Smooth muscle cell (in vitro differentiated cells): ENCODE measurements at regions not wholly inside any gene's neighbourhood (a gene's known extent, or its start where the extent isn't known, plus 50 kb on each side); places are given as distances from the start of the nearest gene placed in this dataset.
"Not testable (repeated sequence)": the region's sequence is repeated elsewhere in the genome, so short reads cannot be mapped to it uniquely, and the experiment has no call there.

Experiments used
- DNase-seq: peaks from one replicate; lab custom pipeline; 2025; ENCODE audit not compliant: unreplicated experiment; lab: John Stamatoyannopoulos, UW
- H2AFZ ChIP-seq: fragments of 200-600 bp; sonication (generic); 2 replicates; pipeline ENCODE4 v1.6.0; 2016; ENCODE audit warnings: antibody characterized with exemption, low read depth, mild to moderate bottlenecking
- H3F3A ChIP-seq: fragments of 200-600 bp; sonication (generic); 2 replicates; pipeline ENCODE4 v1.6.0; 2017; ENCODE audit warnings: antibody characterized with exemption, low read depth
- H3K27ac ChIP-seq: fragments of 200-600 bp; sonication (generic); 2 replicates; pipeline ENCODE4 v1.5.1; 2016; ENCODE audit warnings: low read depth, mild to moderate bottlenecking
- H3K27me3 ChIP-seq: fragments of 200-600 bp; sonication (generic); 2 replicates; pipeline ENCODE4 v1.6.1; 2016; ENCODE audit warnings: low read depth, mild to moderate bottlenecking
- H3K36me3 ChIP-seq: fragments of 200-600 bp; sonication (generic); 2 replicates; pipeline ENCODE4 v1.5.1; 2016; ENCODE audit warnings: low read depth
- H3K4me1 ChIP-seq: fragments of 200-600 bp; sonication (generic); 2 replicates; pipeline ENCODE4 v1.5.1; 2016; ENCODE audit warnings: low read depth
- H3K4me2 ChIP-seq: fragments of 200-600 bp; sonication (generic); 2 replicates; pipeline ENCODE4 v1.6.0; 2016; ENCODE audit warnings: mild to moderate bottlenecking
- H3K4me3 ChIP-seq: fragments of 200-600 bp; sonication (generic); 2 replicates; pipeline ENCODE4 v1.5.1; 2016; ENCODE audit warnings: mild to moderate bottlenecking
- H3K79me2 ChIP-seq: fragments of 200-600 bp; sonication (generic); 2 replicates; pipeline ENCODE4 v1.6.0; 2016; ENCODE audit warnings: low read depth, mild to moderate bottlenecking
- H3K9ac ChIP-seq: fragments of 200-600 bp; sonication (generic); 2 replicates; pipeline ENCODE4 v1.6.0; 2016; ENCODE audit warnings: low read depth
- H3K9me3 ChIP-seq: fragments of 200-600 bp; sonication (generic); replicated peaks from 2 replicates; pipeline ENCODE4 v1.5.1; 2016; ENCODE audit warnings: low read depth
- H4K20me1 ChIP-seq: fragments of 200-600 bp; sonication (generic); 2 replicates; pipeline ENCODE4 v1.6.0; 2016; ENCODE audit warnings: low read depth
- WGBS: methylation state at CpG from one replicate; pipeline ENCODE4 v1.1.7; 2016; ENCODE audit warnings: low lambda C conversion rate; 5-methylcytosine and 5-hydroxymethylcytosine counted together

GRCh38 chr2:87566531-87566930 is 181.4 kb upstream of the PLGLB2 start:
- WGBS, result 99% methylated on average over 3 of the region's 3 CpGs
- not testable (repeated sequence) for H3K27ac ChIP-seq, H3K9ac ChIP-seq, DNase-seq, H3K79me2 ChIP-seq, H2AFZ ChIP-seq, H3K4me3 ChIP-seq, H3F3A ChIP-seq, H3K36me3 ChIP-seq, H3K4me1 ChIP-seq, H3K27me3 ChIP-seq, H4K20me1 ChIP-seq, H3K9me3 ChIP-seq, H3K4me2 ChIP-seq

GRCh38 chr2:87567093-87567492 is 180.8 kb upstream of the PLGLB2 start:
- H3F3A ChIP-seq, H3K4me3 ChIP-seq, H2AFZ ChIP-seq, H3K79me2 ChIP-seq, H3K9me3 ChIP-seq, H3K4me2 ChIP-seq, H3K36me3 ChIP-seq, DNase-seq, H3K9ac ChIP-seq, H3K4me1 ChIP-seq, H4K20me1 ChIP-seq, H3K27me3 ChIP-seq, H3K27ac ChIP-seq: not testable (repeated sequence)
- 98% methylated on average over 10 of the region's 11 CpGs for WGBS

- H3K27me3 ChIP-seq, H3K4me2 ChIP-seq, H3K27ac ChIP-seq, H2AFZ ChIP-seq, H3K9ac ChIP-seq, H3K36me3 ChIP-seq, H3K79me2 ChIP-seq, H3K9me3 ChIP-seq, H3K4me1 ChIP-seq, H3F3A ChIP-seq, H3K4me3 ChIP-seq, DNase-seq, H4K20me1 ChIP-seq: not testable (repeated sequence)
- WGBS, result 98% methylated on average over 3 of the region's 3 CpGs
Observed at GRCh38 chr2:87567912-87568311, 180.0 kb upstream of the PLGLB2 start.

GRCh38 chr2:87568554-87569278 is 179.2 kb upstream of the PLGLB2 start:
- H3K4me1 ChIP-seq, H3F3A ChIP-seq, H3K4me3 ChIP-seq, H2AFZ ChIP-seq, H3K27me3 ChIP-seq, H3K79me2 ChIP-seq, H3K36me3 ChIP-seq, H3K9me3 ChIP-seq, H3K4me2 ChIP-seq, H4K20me1 ChIP-seq, H3K9ac ChIP-seq, H3K27ac ChIP-seq, DNase-seq: not testable (repeated sequence)
- 91% methylated on average over 8 of the region's 10 CpGs for WGBS

GRCh38 chr2:87569689-87570397 is 178.0 kb upstream of the PLGLB2 start:
- not testable (repeated sequence) for H3K4me2 ChIP-seq, H2AFZ ChIP-seq, H3K9ac ChIP-seq, H3K9me3 ChIP-seq, H4K20me1 ChIP-seq, H3K27me3 ChIP-seq, H3K36me3 ChIP-seq, H3F3A ChIP-seq, H3K27ac ChIP-seq, DNase-seq, H3K4me1 ChIP-seq, H3K79me2 ChIP-seq, H3K4me3 ChIP-seq
- WGBS, result 78% methylated on average over 10 of the region's 11 CpGs

- not testable (repeated sequence) for H3K36me3 ChIP-seq, H3K4me2 ChIP-seq, H3K9me3 ChIP-seq, H3K4me1 ChIP-seq, H4K20me1 ChIP-seq, DNase-seq, H3K79me2 ChIP-seq, H3K27me3 ChIP-seq, H3K9ac ChIP-seq, H3K27ac ChIP-seq, H3F3A ChIP-seq, H3K4me3 ChIP-seq, H2AFZ ChIP-seq
- WGBS, result 69% methylated on average over 6 of the region's 8 CpGs
Observed at GRCh38 chr2:87571889-87572465, 175.9 kb upstream of the PLGLB2 start.

GRCh38 chr2:87572906-87573305 is 175.0 kb upstream of the PLGLB2 start:
- not testable (repeated sequence) for H2AFZ ChIP-seq, H3K36me3 ChIP-seq, DNase-seq, H3K79me2 ChIP-seq, H3K4me1 ChIP-seq, H4K20me1 ChIP-seq, H3K27ac ChIP-seq, H3K4me3 ChIP-seq, H3K27me3 ChIP-seq, H3F3A ChIP-seq, H3K9me3 ChIP-seq, H3K9ac ChIP-seq, H3K4me2 ChIP-seq
- 100% methylated on average over 7 of the region's 12 CpGs for WGBS

GRCh38 chr2:87573386-87574192 is 174.3 kb upstream of the PLGLB2 start:
- H3K4me2 ChIP-seq, H3K36me3 ChIP-seq, H3K4me1 ChIP-seq, H3K79me2 ChIP-seq, H3K9ac ChIP-seq, H3K27me3 ChIP-seq, H2AFZ ChIP-seq, H3K9me3 ChIP-seq, H3K4me3 ChIP-seq, H3K27ac ChIP-seq, DNase-seq, H4K20me1 ChIP-seq, H3F3A ChIP-seq: not testable (repeated sequence)
- WGBS, result no CpG with 5 or more reads among the region's 14 CpGs
